ENCODE measurements at regions not wholly inside any gene's neighbourhood (a gene's known extent, or its start where the extent isn't known, plus 50 kb on each side); places are given as distances from the start of the nearest gene placed in this dataset.

DNA sequence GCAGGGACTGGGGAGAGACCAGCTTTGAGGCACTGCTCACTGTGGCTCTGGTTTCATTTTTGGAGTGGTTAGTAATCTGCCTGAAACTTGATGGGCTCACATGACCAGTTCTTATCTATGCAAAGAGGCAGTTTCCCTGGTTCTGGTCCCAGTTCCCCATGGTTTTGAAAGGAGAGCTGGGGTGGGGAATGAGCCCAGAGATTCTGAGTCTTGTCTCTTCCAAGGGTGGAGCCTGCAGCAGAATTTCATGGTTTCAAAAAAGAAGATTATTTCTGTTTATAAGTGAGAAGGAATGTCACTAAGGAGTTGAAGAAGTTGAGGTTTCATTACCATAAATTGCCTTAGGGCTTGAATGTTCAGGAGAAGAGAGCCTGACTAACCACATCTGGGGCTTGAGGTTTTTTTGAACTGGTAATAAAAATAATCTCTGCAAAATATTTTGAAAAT, 190.2 kb upstream of the HABP2 start:
- no peak overlapping the region for H3K9ac ChIP-seq (ENCODE audit: low read depth, low read length)
- TF ChIP-seq, protein P1, sequence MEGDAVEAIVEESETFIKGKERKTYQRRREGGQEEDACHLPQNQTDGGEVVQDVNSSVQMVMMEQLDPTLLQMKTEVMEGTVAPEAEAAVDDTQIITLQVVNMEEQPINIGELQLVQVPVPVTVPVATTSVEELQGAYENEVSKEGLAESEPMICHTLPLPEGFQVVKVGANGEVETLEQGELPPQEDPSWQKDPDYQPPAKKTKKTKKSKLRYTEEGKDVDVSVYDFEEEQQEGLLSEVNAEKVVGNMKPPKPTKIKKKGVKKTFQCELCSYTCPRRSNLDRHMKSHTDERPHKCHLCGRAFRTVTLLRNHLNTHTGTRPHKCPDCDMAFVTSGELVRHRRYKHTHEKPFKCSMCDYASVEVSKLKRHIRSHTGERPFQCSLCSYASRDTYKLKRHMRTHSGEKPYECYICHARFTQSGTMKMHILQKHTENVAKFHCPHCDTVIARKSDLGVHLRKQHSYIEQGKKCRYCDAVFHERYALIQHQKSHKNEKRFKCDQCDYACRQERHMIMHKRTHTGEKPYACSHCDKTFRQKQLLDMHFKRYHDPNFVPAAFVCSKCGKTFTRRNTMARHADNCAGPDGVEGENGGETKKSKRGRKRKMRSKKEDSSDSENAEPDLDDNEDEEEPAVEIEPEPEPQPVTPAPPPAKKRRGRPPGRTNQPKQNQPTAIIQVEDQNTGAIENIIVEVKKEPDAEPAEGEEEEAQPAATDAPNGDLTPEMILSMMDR (IDR thresholded peaks at IDR 0.05; ENCODE audit: borderline replicate concordance, extremely low read depth, low read length, poor library complexity, severe bottlenecking): no peak
- no peak for TF ChIP-seq EZH2 (IDR thresholded peaks at IDR 0.05; ENCODE audit: borderline replicate concordance, low read depth, low read length, severe bottlenecking)
- H3K36me3 ChIP-seq (ENCODE audit: insufficient read depth, low read length): no peaks in the 10 kb centered on the region
- ATAC-seq (ENCODE audit: insufficient read depth, low read depth) (no peak; the same call in 2 of the 3 replicates), DNase-seq (no peak)
- no peaks in the 10 kb centered on the region for H3K4me1 ChIP-seq (ENCODE audit: insufficient read depth, low read length)
- no peaks in the 10 kb centered on the region for H3K79me2 ChIP-seq (ENCODE audit: insufficient read depth, low read length)
- no peak overlapping the region for H3K27ac ChIP-seq (ENCODE audit: low read length)
- peaks cover 5% of the 10 kb centered on the region for H3K27me3 ChIP-seq (ENCODE audit: insufficient read depth, low read length, poor library complexity)
- no peak overlapping the region for H3K4me2 ChIP-seq (ENCODE audit: insufficient read depth, low read length)
- H2AFZ ChIP-seq (ENCODE audit: low read depth, low read length): no peak overlapping the region
- H4K20me1 ChIP-seq (ENCODE audit: insufficient read depth, low read length): no peaks in the 10 kb centered on the region; the same call in 1 of the 2 replicates
- H3K4me3 ChIP-seq (ENCODE audit: low read depth in 1 of 2, low read length in 2 of 2): no peak overlapping the region
- no peaks in the 10 kb centered on the region for H3K9me3 ChIP-seq (ENCODE audit: insufficient read depth, low read length, severe bottlenecking)

DNA sequence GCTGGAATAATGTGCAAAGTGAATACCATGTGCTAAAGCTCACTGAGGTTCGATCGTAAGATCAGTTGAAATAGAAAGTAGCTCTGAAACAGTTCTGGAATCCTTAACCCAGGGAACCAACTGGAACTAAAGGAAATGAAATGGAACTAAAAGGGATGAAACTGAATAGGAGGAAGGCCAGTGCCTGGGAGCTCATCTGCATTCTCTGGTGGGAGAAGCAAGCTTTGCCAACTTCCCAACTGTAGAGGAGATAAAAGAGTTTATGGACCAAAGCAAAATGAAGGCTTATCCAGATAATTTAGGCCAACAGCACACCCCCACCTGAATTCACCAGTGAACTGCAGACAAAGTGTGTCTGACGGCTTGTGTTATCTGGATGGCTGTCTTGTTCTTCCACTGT, 188.6 kb upstream of the HABP2 start:
- no peak overlapping the region for H3K4me3 ChIP-seq (ENCODE audit: low read depth in 1 of 2, low read length in 2 of 2)
- H3K9me3 ChIP-seq (ENCODE audit: insufficient read depth, low read length, severe bottlenecking): no peaks in the 10 kb centered on the region
- no peaks in the 10 kb centered on the region for H3K27me3 ChIP-seq (ENCODE audit: insufficient read depth, low read length, poor library complexity)
- no peak overlapping the region for H2AFZ ChIP-seq (ENCODE audit: low read depth, low read length)
- ATAC-seq (ENCODE audit: insufficient read depth, low read depth): no peak
- DNase-seq: no peak
- no peaks in the 10 kb centered on the region for H4K20me1 ChIP-seq (ENCODE audit: insufficient read depth, low read length)
- no peaks in the 10 kb centered on the region for H3K79me2 ChIP-seq (ENCODE audit: insufficient read depth, low read length)
- no peak overlapping the region for H3K4me2 ChIP-seq (ENCODE audit: insufficient read depth, low read length)
- H3K27ac ChIP-seq (ENCODE audit: low read length): no peak overlapping the region
- no peaks in the 10 kb centered on the region for H3K36me3 ChIP-seq (ENCODE audit: insufficient read depth, low read length)
- no peak overlapping the region for H3K9ac ChIP-seq (ENCODE audit: low read depth, low read length)
- H3K4me1 ChIP-seq (ENCODE audit: insufficient read depth, low read length): no peaks in the 10 kb centered on the region
- TF ChIP-seq, protein P1 (IDR thresholded peaks at IDR 0.05; ENCODE audit: borderline replicate concordance, extremely low read depth, low read length, poor library complexity, severe bottlenecking): no peak
- TF ChIP-seq EZH2 (IDR thresholded peaks at IDR 0.05; ENCODE audit: borderline replicate concordance, low read depth, low read length, severe bottlenecking): no peak

DNA sequence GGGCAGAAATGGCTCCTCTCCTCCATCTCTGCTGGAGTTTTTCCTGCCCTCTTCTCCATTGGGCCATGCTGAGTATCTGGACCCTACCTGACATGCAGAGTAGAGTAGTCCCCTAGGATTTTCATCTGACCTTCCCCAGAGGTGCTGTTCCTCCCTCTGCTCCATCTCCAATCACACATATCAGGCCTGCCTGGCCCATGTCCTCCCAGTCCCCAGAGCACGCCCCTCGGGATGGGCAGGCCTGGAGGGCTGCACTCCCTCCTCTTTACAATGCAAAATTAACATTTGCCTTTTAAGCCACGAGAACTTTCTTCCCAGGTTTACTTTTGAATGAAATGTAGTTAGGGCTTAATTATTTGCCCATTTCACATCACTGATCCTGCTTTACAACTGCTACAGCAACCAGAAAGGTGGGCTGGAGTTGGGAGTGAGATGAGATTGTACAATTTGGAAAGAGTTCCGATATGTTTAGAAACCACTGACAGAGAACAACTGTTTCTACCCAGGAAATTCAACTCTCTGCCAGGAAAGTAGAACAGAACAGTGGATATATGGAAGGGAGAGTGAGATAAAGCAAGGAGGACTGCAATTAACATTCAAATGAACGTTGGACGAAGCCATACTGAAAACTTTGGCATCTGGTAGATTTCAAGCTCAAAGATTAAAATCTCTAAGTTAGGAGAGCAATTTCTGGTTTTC, 184.0 kb upstream of the HABP2 start:
- H2AFZ ChIP-seq (ENCODE audit: low read depth, low read length): no peak overlapping the region
- H3K4me2 ChIP-seq (ENCODE audit: insufficient read depth, low read length): no peak overlapping the region
- H4K20me1 ChIP-seq (ENCODE audit: insufficient read depth, low read length): no peaks in the 10 kb centered on the region
- DNase-seq (no peak), ATAC-seq (ENCODE audit: insufficient read depth, low read depth) (no peak)
- H3K79me2 ChIP-seq (ENCODE audit: insufficient read depth, low read length): no peaks in the 10 kb centered on the region
- H3K4me3 ChIP-seq (ENCODE audit: low read depth in 1 of 2, low read length in 2 of 2): no peak overlapping the region
- no peak overlapping the region for H3K9ac ChIP-seq (ENCODE audit: low read depth, low read length)
- H3K36me3 ChIP-seq (ENCODE audit: insufficient read depth, low read length): no peaks in the 10 kb centered on the region
- TF ChIP-seq, protein P1 (IDR thresholded peaks at IDR 0.05; ENCODE audit: borderline replicate concordance, extremely low read depth, low read length, poor library complexity, severe bottlenecking): no peak
- TF ChIP-seq EZH2 (IDR thresholded peaks at IDR 0.05; ENCODE audit: borderline replicate concordance, low read depth, low read length, severe bottlenecking): no peak
- H3K27ac ChIP-seq (ENCODE audit: low read length): no peak overlapping the region
- H3K4me1 ChIP-seq (ENCODE audit: insufficient read depth, low read length): no peaks in the 10 kb centered on the region
- no peaks in the 10 kb centered on the region for H3K9me3 ChIP-seq (ENCODE audit: insufficient read depth, low read length, severe bottlenecking)
- H3K27me3 ChIP-seq (ENCODE audit: insufficient read depth, low read length, poor library complexity): peaks cover 4% of the 10 kb centered on the region
